Gastroesophageal sphincter (tissue), 3 donors: ENCODE measurements at regions not wholly inside any gene's neighbourhood (a gene's known extent, or its start where the extent isn't known, plus 50 kb on each side); places are given as distances from the start of the nearest gene placed in this dataset.

ENCODE experiments used
- POLR2A ChIP-seq, 2 donors: fragments of 450-650 bp; IDR thresholded peaks; one replicate each; pipeline ENCODE4 v1.6.1; 2017; ENCODE audit warnings: antibody characterized with exemption in 2 of 2, mild to moderate bottlenecking in 2 of 2, moderate library complexity in 1 of 2
- TF ChIP-seq, protein P1 (sequence below), 4 experiments: fragments of 200-600 bp in 2 of 4; fragments of 450-650 bp in 2 of 4; sonication (generic) in 1 of 4; IDR thresholded peaks; one replicate each; pipeline ENCODE4 v1.5.1; 2017 to 2019; ENCODE audit warnings: antibody characterized with exemption in 4 of 4, mild to moderate bottlenecking in 2 of 4, moderate library complexity in 2 of 4

DNA sequence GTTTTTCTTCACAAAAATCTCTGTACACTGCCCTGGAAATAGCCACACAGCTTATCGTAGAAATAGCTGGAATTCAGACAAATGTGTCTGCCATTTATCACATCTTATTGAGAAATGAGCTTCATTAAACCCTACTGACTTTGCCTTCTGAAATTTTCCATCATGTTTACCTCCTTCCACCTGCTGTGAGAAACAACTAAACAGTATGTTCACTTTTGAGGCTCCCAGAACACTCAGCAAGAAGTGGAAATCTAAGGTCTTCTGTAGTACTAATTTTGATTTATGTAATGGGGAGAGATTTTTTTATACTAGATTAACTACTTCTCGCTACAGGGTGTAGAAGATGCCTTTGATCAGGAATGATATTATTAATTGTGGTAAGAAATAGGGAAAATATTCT is 268.0 kb downstream of the KCNC2 start:
- TF ChIP-seq, protein P1, sequence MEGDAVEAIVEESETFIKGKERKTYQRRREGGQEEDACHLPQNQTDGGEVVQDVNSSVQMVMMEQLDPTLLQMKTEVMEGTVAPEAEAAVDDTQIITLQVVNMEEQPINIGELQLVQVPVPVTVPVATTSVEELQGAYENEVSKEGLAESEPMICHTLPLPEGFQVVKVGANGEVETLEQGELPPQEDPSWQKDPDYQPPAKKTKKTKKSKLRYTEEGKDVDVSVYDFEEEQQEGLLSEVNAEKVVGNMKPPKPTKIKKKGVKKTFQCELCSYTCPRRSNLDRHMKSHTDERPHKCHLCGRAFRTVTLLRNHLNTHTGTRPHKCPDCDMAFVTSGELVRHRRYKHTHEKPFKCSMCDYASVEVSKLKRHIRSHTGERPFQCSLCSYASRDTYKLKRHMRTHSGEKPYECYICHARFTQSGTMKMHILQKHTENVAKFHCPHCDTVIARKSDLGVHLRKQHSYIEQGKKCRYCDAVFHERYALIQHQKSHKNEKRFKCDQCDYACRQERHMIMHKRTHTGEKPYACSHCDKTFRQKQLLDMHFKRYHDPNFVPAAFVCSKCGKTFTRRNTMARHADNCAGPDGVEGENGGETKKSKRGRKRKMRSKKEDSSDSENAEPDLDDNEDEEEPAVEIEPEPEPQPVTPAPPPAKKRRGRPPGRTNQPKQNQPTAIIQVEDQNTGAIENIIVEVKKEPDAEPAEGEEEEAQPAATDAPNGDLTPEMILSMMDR (IDR thresholded peaks at IDR 0.05) = no peak
- TF ChIP-seq POLR2A (IDR thresholded peaks at IDR 0.05) = no peak
